ENCODE measurements at regions not wholly inside any gene's neighbourhood (a gene's known extent, or its start where the extent isn't known, plus 50 kb on each side); places are given as distances from the start of the nearest gene placed in this dataset.
"Not testable (repeated sequence)": the region's sequence is repeated elsewhere in the genome, so short reads cannot be mapped to it uniquely, and the experiment has no call there.

DNA sequence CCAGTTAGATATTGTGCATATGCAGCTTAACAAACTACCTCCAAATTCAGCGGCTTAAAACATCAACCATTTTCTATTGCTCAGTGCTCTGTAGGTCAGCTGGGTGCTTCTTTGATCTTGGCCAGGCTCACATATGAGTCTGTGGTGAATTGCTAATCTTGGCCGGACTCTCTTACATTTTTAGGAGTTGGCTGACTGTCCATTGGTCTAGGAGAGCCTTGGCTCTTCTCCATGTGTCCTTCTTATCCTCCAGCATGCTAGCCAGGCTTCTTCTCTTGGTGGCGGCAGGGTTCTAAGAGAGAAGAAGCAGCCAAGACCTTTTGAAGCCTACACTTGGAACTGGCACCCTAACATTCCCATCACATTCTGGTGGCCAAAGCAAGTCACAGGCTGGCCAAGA lies 174.3 kb upstream of the PWP1 start:
- no peak for DNase-seq

GRCh38 chr12:107512391-107512790 lies 173.2 kb upstream of the PWP1 start:
- DNase-seq = no peak

DNA sequence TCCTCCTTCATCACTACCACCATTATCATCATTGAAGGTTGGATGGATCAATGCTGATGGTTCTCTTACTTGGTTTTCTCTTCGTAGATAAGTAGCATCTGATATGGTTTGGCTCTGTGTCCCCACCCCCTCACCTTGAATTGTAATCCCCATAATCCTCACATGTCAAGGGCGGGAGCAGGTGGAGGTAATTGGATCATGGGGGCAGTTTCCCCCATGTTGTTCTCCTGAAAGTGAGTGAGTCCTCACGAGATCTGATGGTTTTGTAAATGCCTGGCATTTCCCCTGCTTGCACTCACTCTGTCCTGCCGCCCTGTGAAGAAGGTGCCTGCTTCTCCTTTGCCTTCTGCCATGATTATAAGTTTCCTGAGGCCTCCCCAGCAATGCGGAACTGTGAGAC lies 172.4 kb upstream of the PWP1 start:
- DNase-seq = no peak

DNA sequence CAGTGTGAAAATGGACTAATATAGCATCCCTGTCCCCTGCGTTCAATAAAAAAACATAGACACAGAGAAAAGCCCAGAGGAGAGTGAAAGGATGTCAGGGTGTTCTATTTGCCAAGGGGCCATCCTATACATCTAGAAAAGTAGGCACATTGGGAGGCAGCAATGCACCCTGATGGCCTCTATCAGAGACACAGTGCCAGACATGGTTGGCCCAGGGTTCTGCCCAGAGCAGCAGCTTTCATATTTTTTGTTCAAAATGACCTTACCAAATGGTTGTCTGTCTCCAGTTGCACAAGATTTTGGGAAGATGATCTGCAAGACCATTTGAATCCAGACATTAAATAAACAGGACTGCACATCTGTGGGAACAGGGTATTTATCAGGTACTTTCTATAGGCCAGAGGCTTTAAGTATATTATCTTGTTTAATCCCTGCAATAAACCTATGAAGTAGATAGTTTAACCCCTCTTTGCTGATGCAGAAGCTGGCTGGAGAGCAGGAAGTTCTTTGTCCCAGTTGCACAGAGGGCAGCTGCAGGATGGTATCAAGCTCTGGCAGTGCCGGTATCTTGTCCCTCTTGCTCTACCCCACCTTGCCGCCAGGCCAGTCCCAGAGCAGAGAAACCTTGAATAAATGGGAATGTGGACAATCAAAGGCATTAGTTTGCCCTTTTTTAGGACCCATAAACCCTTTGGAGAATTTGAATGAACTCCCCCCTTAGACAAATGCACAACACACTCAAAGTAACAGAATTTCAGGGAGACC lies 171.8 kb upstream of the PWP1 start:
- DNase-seq = no peak

DNA sequence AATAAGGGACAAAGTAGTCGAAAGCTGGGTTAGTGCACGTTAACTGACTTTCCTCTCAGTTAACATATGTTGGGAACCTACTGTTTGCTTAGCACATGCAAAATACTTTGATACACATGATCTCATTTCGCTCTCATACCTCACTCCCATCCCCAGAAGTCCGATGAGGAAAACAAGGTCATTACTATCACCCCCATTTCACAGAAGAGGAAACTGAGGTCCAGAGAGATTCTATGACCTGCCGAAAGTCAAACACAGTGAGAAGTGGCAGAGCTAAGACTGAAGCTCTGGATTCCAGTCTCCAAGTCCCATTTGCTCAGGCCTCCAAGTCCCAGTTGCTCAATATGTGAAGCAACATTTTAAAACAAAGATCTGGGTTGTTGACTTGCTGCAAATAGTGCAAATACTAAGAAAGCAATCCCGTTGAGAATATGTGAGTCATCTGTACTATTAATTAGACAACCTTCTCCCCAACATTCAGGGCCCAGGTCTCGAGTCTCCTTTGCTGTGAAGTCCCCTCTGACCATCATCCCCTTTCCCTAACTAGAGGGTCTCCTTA lies 170.6 kb upstream of the PWP1 start:
- DNase-seq = no peak

GRCh38 chr12:107515446-107515958 lies 170.1 kb upstream of the PWP1 start:
- no peak for DNase-seq

DNA sequence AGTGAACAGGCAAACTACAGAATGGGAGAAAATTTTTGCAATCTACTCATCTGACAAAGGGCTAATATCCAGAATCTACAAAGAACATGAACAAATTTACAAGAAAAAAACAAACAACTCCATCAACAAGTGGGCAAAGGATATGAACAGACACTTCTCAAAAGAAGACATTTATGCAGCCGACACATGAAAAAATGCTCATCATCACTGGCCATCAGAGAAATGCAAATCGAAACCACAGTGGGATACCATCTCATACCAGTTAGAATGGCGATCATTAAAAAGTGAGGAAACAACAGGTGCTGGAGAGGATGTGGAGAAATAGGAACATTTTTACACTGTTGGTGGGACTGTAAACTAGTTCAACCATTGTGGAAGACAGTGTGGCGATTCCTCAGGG lies 167.8 kb upstream of the PWP1 start:
- DNase-seq = not testable (repeated sequence)

DNA sequence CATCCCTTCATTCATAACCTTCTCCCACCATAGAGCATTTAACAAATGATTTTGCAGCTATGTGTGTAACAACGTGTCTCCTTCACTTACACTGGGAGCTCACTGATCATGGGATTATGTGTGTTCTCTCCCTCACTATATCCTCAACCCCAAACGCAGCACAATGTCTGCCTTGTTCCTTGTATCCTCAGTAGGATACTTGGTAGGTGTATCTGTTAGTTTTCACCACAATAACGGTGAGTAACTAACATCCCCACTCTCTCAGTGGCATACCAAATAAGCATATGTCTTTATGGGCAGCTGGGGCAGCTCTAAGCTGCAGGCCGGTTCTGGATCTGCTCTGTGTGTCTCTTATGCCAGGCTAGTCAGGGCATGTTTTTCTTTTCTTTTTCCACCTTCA lies 166.7 kb upstream of the PWP1 start:
- DNase-seq = no peak

DNA sequence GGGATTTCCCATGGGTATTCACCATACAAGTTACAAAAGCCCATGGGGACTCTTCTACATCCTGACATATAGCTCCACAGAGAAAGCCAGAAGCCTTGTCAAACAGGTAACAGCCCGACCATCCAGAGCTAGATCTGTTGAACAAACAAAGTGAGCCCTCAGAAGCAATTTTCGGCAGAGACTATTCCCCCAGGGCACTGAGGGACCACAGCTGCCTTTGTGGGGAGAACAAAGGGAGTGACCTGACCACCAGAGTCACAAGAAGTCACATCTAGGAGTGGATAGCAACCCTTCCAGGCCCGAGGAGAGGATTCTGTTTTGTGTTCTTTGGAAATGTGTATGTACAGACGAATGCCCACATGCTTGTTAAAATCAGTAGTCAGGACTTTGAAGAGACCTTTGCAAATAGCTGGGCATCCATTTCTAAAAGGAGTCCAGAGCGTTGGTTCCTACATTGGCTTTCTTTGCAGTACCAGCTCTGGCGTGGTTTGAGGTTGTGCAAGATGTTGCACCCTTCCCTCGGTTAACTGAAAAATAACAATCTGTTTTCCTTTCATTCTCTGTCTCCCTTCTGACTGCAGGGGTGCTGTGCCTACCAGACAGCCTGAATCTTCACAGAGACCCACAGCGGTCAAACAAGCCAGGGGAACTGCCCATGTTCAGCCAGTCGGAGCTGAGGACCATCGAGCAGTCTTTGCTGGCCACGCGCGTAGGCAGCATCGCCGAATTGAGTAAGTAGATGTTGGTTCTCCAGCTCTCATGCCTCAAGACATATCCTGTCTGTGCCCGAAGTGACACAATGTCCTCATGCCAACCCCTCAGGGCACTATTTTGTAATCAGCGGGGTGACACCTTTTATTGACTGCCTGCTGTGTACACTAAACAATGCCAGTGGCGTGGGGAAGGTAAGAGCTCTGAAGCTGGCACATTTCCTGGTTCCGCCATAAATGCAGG lies 165.4 kb upstream of the PWP1 start:
- DNase-seq = no peak

- no peak for DNase-seq
Measured at GRCh38 chr12:107521826-107522355, 163.7 kb upstream of the PWP1 start.

GRCh38 chr12:107522692-107523477 lies 162.7 kb upstream of the PWP1 start:
- no peak for DNase-seq

DNA sequence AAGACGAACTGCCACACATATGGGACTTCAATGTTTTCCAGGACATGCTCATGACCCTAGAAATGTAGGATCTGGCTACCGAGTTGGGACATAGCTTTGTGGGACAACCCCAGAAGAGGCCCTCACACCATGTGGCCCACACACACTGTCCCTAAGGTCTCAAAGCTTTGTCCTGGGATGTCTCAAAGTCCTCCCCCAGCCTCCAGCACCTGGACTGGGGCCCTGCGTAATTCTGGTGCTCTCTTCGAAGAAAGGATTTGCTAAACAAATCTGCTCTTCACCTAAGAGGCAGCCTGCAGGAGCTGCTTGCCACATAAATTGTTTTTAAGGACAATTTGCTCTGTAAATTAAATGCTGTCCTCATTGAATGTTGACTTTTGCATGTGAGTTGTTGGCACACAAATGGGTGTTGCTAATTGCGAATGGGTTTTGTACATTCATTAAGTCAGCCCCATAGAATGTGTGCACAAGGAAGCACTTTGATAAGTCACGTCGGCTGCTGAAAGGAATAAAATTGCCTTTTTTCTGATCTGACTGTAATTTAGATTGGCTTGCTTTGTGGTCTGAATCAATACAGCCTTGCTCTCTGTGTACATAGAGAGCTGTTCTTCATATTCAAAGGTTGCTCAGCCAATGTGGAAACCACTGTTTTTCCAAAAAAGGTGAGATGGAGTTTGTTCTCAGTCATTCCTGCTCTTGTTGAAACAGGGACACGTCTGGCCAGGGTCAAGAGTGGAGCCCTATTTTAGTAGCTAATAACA lies 161.6 kb upstream of the PWP1 start:
- DNase-seq = no peak

GRCh38 chr12:107525063-107525718 lies 160.4 kb upstream of the PWP1 start:
- no peak for DNase-seq

GRCh38 chr12:107525719-107526554 lies 159.7 kb upstream of the PWP1 start:
- no peak for DNase-seq

- no peak for DNase-seq
Measured at GRCh38 chr12:107526555-107527180, 158.9 kb upstream of the PWP1 start.

DNA sequence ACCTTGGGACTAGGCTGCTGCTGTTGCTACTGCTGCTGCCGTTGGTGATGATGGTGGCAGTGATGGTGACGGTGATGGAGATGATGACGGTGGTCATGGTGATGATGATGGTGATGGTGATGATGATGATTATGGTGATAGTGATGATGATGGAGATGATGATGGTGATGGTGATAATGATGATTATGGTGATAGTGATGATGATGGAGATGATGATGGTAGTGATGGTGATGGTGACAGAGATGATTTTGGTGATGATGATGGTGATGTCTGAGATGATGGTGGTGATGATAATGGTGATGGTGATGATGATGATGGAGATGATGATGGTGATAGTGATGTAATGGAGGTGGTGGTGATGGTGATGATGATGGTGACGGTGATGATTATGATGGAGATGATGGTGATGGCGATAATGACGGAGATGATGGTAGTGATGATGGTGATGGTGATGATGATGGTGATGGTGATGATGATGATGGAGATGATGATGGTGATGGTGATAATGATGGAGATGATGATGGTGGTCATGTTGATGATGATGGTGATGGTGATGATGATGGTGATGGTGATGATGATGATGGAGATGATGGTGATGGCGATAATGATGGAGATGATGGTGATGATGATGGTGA lies 156.8 kb upstream of the PWP1 start:
- no peak for DNase-seq

DNA sequence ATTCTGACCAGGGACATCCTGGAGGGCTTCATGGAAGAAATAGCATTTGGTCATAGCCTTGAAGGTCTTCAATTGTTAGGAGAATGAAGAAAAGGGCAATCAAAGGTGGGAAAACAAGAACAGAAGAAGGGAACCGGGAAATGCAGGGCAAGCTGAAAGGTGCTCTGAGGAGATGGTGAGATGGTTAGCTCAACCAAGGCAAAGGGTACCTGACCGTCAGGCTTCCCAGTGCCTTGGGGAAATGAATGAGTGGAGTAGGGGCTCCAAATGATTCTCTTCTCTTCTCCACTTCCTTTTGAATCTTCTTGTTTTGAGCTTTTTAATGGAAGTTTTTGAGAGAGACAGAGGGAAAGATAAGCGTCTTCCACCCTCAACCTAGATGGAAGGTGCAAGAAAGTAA lies 155.6 kb upstream of the PWP1 start:
- DNase-seq = no peak

DNA sequence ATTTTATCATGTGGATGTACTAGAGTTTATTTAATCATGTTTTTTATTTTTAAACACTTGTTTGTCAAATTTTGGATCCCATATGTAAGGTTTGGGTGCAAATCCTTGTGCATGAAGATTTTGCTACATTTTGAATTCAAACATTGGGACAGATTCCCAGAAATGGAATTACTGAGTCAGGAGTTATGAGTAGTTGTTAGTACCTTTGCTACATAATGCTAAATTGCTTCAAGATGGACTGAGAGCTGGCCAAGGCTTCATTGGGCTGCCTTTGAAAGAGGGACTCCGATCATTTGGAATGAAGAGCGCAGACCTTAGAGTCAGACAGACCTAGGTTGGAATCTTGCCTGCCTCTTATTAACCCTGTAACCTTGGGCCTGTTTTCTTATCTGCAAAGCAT lies 154.9 kb upstream of the PWP1 start:
- no peak for DNase-seq

DNA sequence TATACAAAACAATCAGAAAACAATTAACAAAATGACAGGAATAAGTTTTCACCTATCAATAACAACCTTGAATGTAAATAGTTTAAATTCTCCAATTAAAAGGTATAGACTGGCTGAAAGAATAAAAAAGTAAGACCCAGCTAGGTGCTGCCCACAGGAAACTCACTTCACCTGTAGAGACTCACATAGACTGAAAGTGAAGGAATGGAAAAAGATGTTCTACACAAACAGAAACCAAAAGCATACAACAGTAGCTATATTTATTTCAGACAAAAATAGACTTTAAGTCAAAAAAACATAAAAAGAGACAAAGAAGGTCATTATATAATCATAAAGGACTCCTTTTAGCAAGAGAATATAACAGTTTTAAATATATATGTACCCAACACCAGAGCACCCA lies 152.4 kb upstream of the PWP1 start:
- no peak for DNase-seq
